HG03064 (cell line): ENCODE measurements at regions not wholly inside any gene's neighbourhood (a gene's known extent, or its start where the extent isn't known, plus 50 kb on each side); places are given as distances from the start of the nearest gene placed in this dataset.

Experiments
- ATAC-seq: cut with Tn5 transposase; IDR thresholded peaks from one replicate; pipeline ENCODE4 v1.9.1; 2021; ENCODE audit warnings: low read depth; ENCODE audit not compliant: unreplicated experiment

DNA sequence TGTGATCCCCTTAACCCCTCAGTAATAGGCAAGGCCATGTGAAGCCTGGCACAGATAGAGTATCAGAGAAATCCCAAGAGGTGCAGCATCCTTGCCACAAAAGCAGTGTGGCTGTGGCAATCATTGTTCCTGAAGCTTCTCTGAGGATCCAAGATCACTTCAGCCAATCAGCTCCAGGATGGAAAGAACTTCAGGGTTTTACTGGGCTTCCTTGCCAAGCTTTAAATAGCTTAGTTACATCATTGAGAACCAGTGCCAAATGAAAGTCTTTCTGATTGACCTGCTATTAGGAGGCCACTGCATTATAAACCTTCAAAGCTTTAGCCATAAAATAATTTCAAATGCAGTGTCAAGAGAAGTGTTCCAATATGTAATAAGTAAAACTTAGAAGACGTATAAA, 430.6 kb downstream of the PIK3R1 start:
- ATAC-seq: no peak

GRCh38 chr5:68647743-68648142, 432.2 kb downstream of the PIK3R1 start:
- no peak for ATAC-seq

DNA sequence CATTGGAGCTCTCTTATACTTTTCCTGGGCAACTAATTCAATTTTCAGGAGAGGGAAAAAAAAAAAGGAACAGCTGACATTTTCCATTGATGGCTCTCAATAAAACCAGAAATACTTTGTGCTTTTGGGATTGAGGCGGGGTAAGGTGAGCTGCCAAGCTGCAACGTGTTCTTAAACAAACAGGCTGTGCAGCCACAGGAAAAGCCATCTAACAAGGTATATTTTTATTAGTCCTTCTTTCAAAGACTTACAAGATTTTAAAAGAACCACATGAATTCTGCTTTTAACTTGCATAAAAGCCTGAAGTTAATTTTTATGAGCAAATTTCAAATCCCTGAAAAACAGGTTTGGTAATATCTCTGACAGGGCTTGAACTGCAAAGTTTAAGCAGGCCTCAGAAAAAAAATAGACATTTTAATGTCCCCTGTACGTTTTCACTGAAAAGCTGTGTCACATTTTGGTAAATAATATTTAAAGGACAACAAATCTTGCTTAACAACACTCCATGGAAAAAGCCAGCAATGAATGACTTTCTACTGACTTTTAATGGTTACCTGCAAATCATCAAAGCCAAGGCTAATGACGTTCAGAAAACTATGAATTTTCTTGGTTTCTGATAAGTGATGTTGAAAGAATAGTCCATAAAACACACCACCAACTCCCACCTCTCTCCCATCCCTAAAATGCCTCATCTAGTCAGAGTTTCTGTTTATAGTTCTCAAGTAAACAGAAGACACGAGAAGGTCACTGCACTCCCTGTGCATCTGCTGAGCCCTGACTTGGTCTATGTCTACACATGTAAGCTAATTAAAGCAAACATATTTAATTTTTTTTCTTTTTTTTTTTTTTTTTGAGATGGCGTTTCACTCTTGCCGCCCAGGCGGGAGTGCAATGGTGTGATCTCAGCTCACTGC, 433.6 kb downstream of the PIK3R1 start:
- no peak for ATAC-seq

DNA sequence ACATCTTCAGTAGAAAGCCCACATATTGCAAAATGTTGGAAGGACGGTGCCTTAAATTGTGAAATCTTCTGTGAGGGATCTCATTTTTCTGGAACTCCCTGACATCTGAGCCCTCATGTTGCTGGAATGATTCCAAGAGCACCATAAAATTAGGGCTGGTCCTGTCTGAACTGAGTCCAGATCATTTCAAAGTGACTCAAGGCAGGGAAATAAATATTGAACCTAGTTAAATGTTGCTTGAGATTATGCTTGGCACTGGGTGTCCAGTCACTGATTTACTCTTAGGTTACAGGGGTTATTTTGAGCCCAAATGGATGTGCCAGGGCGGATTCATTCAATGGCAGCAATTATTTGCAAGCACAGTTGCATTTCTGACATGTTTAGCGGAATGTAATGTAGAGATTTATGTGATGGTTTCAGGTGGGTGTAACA, 437.0 kb downstream of the PIK3R1 start:
- ATAC-seq: no peak

DNA sequence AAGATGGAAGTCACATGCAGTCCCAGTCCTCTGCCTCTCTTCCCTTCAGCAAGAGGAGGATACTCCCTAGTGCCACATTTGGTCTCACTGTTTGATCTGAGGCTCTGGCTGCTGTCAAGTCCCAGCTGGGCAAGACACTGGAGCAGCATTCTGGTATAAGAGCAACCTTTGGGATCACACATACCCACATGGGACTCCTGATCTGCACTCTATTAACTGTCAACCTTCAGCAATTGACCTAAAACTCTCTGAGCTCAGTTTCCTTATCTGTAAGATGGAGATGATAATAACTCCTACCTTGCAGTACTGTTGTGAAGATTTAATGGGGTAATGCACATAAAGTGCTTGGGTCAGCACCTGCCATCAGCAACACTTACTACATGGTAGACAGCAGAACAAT, 437.9 kb downstream of the PIK3R1 start:
- ATAC-seq: no peak

- ATAC-seq: no peak
Measured at GRCh38 chr5:68657055-68657961, 436.5 kb upstream of the SLC30A5 start.

DNA sequence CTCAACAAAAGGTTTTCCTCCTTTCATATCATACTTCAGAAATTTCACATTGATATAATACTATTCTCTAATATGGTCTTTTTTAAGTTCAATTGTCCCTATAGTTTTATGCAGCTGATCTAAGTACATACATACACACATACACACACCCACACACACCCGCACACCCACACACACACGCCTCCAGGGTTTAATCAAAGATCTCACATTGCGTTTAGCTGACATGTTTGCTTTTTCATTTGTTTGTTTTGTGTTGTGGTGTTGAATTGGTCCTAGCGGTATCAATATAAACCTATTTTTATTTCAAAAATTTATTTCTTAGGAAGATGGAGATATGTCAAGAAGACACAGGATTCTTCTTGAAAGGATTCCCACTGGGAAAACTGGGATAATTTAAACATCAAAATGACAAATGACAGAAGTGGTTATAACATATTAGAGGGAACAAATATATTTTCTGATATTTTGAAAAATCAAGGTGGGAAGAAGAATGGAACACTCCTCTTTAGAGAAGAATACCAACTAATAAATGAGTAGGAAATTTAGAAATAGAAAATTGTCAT, 434.9 kb upstream of the SLC30A5 start:
- no peak for ATAC-seq

DNA sequence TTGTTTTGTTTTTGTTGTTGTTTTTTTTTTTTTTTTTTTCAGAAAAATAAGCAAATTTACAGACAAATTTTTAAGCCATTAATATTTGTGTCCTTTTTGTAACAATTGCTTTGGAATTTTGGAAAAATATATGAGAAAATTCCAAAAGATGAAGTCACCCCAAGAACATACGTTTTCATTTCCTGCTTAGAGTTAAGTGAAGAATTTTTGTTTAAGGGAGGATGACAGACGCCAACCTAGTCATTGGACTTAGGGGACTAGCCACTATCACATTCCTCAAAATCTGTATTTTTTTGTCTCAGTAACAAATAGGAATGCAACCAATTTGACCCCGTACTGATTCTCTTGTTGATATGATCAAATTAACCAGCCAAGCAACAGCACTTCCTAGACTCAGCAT, 433.9 kb upstream of the SLC30A5 start:
- no peak for ATAC-seq

DNA sequence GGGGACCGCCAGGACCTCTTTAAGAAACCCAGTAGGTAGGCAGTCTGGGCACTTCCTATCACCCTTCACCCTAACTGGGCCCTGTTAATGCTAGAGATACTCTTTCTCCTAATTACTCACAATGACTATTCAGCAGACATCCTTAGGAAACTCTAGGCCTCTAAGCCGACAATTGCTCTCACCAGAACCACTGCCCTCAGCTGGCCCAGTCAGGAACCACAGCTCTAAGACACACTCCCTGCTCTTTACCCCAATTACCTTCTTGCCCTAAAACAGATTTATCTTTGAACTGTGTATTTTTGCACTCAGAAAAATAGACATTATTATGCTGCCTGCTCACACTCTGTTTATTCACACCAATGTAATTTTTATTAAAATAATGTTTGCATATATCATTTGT, 432.6 kb upstream of the SLC30A5 start:
- no peak for ATAC-seq

- no peak for ATAC-seq
Measured at GRCh38 chr5:68662804-68663307, 431.0 kb upstream of the SLC30A5 start.

- no peak for ATAC-seq
Measured at GRCh38 chr5:68669864-68670575, 423.8 kb upstream of the SLC30A5 start.

- ATAC-seq: no peak
Measured at GRCh38 chr5:68673106-68673822, 420.6 kb upstream of the SLC30A5 start.

- ATAC-seq: no peak
Measured at GRCh38 chr5:68673823-68674180, 420.0 kb upstream of the SLC30A5 start.

GRCh38 chr5:68679041-68679440, 414.8 kb upstream of the SLC30A5 start:
- ATAC-seq: no peak

DNA sequence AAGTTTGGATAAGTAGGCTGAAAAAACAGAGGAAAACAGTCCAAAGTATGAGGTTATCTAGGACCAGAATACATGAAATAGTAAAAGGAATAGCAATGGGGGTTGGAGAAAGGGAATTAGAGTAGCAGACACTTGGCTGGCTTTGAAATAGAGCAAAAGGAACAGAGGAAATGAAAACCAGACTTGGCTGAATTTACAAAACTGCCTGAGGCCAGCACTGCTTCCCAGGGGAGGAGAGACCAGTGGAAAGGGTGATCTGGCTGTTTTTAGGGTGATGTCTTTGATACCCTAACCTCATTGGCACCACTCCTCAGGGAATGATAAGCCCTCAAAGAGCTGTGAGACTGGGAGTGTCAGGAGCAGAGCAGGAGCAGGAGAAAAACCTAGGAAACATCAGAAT, 413.4 kb upstream of the SLC30A5 start:
- ATAC-seq: no peak

- ATAC-seq: no peak
Measured at GRCh38 chr5:68681929-68682328, 411.9 kb upstream of the SLC30A5 start.

DNA sequence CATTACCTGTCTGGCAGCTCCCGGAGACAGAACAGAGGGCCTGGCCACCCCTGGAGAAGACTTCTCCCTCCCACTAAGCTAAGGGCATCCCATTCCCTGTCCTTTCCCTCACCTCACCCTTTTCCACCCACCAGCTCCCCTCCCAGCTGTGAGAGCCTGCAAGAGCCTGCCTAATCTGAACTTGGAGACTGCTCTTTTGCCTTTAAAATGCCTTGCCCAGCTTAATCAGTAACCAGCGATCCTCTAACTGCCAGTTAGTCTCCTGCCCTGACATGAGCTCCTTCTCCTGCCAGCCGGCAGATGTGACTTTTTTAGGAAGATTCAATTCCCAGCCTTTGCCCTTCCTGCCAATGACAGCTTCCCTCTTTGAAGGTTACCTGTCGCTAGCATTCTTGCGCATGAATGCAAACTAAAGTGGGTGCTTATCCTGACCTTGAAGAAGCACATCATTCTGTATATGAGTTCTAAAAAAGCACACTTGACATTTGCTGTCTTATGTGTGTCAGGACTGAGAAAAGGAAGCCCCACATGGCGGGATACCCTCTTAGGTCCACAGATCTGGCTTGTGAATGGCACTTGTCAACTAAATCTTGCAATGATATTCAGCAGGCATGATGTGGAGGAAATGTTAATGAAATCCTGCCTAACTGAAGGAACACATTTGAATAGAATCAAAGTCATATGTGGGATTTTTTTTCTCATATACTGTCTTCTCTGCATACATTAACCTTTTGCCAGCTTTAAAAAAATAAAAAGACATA, 411.2 kb upstream of the SLC30A5 start:
- ATAC-seq: no peak

DNA sequence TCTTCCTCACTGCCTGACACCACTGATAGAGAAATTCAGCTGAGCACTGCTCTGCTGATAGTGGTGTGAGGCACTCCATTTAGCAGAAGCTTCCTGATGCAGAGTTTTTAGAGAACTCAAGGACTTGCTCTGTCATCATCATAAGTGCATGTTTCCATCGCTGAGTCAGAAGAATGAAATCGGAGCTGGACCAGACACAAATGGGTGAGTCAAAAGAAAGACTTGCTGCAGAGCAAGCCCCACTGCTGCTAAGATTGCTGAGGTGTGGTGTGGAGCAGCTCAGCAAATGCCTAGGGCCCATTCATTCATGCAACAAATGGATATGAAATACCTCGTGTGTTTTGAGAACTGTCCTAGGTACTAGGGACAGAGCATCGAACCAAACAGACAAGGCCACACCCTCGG, 410.2 kb upstream of the SLC30A5 start:
- ATAC-seq: no peak

GRCh38 chr5:68685863-68686262, 408.0 kb upstream of the SLC30A5 start:
- no peak for ATAC-seq
